Hippocampal formation (tissue), 2 donors: ENCODE measurements at regions not wholly inside any gene's neighbourhood (a gene's known extent, or its start where the extent isn't known, plus 50 kb on each side); places are given as distances from the start of the nearest gene placed in this dataset.
"Not testable (repeated sequence)": the region's sequence is repeated elsewhere in the genome, so short reads cannot be mapped to it uniquely, and the experiment has no call there.

Source experiments
- DNase-seq, 2 donors: peaks; one replicate each; lab custom pipeline; 2025; lab: John Stamatoyannopoulos, UW

GRCh38 chr13:53398051-53398450 lies 369.4 kb downstream of the OLFM4 start:
- DNase-seq: no peak

- DNase-seq: no peak
Measured at GRCh38 chr13:53405616-53406015, 377.0 kb downstream of the OLFM4 start.

- DNase-seq: no peak
Measured at GRCh38 chr13:53408306-53408705, 379.7 kb downstream of the OLFM4 start.

- DNase-seq: no peak
Measured at GRCh38 chr13:53408847-53409568, 380.4 kb downstream of the OLFM4 start.

- DNase-seq: no peak
Measured at GRCh38 chr13:53411463-53411862, 382.9 kb downstream of the OLFM4 start.

GRCh38 chr13:53415135-53415534 lies 386.5 kb downstream of the OLFM4 start:
- no peak for DNase-seq

GRCh38 chr13:53417601-53418000 lies 389.0 kb downstream of the OLFM4 start:
- DNase-seq: no peak

GRCh38 chr13:53422415-53422814 lies 393.8 kb downstream of the OLFM4 start:
- no peak for DNase-seq

GRCh38 chr13:53436396-53436795 lies 407.8 kb downstream of the OLFM4 start:
- DNase-seq: no peak

- no peak for DNase-seq
Measured at GRCh38 chr13:53439439-53440225, 411.0 kb downstream of the OLFM4 start.

- DNase-seq: no peak
Measured at GRCh38 chr13:53442979-53443378, 414.4 kb downstream of the OLFM4 start.

GRCh38 chr13:53445686-53446085 lies 417.1 kb downstream of the OLFM4 start:
- no peak for DNase-seq

- no peak for DNase-seq
Measured at GRCh38 chr13:53447456-53447855, 418.8 kb downstream of the OLFM4 start.

- DNase-seq: no peak
Measured at GRCh38 chr13:53447863-53448262, 419.2 kb downstream of the OLFM4 start.

GRCh38 chr13:53452263-53452808 lies 423.7 kb downstream of the OLFM4 start:
- not testable (repeated sequence) for DNase-seq

GRCh38 chr13:53460796-53461195 lies 432.2 kb downstream of the OLFM4 start:
- DNase-seq: no peak

- DNase-seq: no peak
Measured at GRCh38 chr13:53463106-53463505, 434.5 kb downstream of the OLFM4 start.

- peak in 1 of 2 donors; percentile 3 for DNase-seq
Measured at GRCh38 chr13:53466576-53466975, 438.0 kb downstream of the OLFM4 start.

- DNase-seq: no peak
Measured at GRCh38 chr13:53473397-53473796, 444.8 kb downstream of the OLFM4 start.

GRCh38 chr13:53474878-53475277 lies 446.3 kb downstream of the OLFM4 start:
- no peak for DNase-seq

- DNase-seq: no peak
Measured at GRCh38 chr13:53490752-53491151, 462.1 kb downstream of the OLFM4 start.

GRCh38 chr13:53494406-53494805 lies 465.8 kb downstream of the OLFM4 start:
- DNase-seq: no peak

GRCh38 chr13:53499576-53500133 lies 471.0 kb downstream of the OLFM4 start:
- DNase-seq: no peak
